ENCODE measurements at regions not wholly inside any gene's neighbourhood (a gene's known extent, or its start where the extent isn't known, plus 50 kb on each side); places are given as distances from the start of the nearest gene placed in this dataset.

DNA sequence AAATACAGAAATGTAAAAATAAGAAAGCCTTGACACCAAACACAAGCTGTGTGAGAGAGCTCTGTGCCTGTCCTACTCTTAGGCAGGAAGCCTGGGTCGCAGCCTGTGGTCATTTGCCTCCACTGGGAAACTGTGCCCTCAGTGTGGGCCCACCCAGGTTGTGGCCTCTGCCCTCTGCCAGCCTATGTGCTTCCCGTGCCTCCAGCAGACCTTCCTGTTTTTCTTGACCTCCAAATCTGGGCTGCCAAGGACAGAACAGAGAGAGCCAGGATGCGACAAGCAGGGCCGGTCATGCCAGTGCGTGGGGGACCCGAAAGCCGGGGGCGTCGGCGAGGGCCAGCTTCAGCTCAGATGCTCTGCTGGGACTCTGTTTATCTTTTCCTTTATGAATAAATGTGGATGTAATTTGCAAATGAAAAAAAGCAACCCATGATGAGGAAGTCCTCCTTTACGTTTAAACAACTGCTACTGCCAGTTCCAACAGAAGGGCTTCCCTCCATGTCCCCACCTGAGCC, 189.2 kb upstream of the EXOC2 start:
- TF ChIP-seq, protein P1, sequence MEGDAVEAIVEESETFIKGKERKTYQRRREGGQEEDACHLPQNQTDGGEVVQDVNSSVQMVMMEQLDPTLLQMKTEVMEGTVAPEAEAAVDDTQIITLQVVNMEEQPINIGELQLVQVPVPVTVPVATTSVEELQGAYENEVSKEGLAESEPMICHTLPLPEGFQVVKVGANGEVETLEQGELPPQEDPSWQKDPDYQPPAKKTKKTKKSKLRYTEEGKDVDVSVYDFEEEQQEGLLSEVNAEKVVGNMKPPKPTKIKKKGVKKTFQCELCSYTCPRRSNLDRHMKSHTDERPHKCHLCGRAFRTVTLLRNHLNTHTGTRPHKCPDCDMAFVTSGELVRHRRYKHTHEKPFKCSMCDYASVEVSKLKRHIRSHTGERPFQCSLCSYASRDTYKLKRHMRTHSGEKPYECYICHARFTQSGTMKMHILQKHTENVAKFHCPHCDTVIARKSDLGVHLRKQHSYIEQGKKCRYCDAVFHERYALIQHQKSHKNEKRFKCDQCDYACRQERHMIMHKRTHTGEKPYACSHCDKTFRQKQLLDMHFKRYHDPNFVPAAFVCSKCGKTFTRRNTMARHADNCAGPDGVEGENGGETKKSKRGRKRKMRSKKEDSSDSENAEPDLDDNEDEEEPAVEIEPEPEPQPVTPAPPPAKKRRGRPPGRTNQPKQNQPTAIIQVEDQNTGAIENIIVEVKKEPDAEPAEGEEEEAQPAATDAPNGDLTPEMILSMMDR (IDR thresholded peaks at IDR 0.05), result no peak
- intact Hi-C loops (cut with DNase I; ENCODE audit: low total_unique reads), result no loop called here
- H3K9me3 ChIP-seq, result no peaks in the 10 kb centered on the region

DNA sequence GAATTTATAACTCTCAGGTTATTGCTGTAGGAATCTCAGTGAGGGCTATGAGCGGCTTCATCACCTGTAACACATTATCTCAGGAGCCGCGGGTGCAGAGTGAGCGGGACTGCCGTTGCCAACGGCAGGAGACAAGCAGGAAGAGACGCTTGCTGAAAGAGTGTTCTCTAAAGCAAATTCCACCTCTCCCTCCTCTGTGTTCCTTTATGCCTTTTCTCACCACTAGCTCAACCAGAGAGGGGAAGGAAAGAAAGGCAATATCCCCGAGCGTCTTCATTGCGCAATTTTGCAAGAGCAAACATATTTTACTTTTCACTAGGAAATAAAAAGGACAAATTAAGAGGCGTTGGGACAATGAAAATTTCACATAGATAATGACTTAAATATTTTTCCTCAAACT, 185.2 kb upstream of the EXOC2 start:
- Histone ChIP-seq H3K27me3 (peaks cover 0 to 2% of the 10 kb centered on the region in 2 donors), H3K9me3 (no peaks in the 10 kb centered on the region), H3K27ac (no peak overlapping the region), H3K4me1 (no peaks in the 10 kb centered on the region), H3K36me3 (no peaks in the 10 kb centered on the region), H3K4me3 (no peak overlapping the region)
- TF ChIP-seq, protein P1 (IDR thresholded peaks at IDR 0.05), result no peak
- no peak for DNase-seq
- intact Hi-C loops (cut with DNase I; ENCODE audit: low total_unique reads), result no loop called here

More for the DNA sequence above, 189.2 kb upstream of the EXOC2 start:
- Histone ChIP-seq H3K36me3 (no peaks in the 10 kb centered on the region), H3K4me3 (no peak overlapping the region), H3K4me1 (no peaks in the 10 kb centered on the region), H3K27me3 (peaks cover 0 to 2% of the 10 kb centered on the region in 2 donors), H3K27ac (no peak overlapping the region)
- no peak for DNase-seq

DNA sequence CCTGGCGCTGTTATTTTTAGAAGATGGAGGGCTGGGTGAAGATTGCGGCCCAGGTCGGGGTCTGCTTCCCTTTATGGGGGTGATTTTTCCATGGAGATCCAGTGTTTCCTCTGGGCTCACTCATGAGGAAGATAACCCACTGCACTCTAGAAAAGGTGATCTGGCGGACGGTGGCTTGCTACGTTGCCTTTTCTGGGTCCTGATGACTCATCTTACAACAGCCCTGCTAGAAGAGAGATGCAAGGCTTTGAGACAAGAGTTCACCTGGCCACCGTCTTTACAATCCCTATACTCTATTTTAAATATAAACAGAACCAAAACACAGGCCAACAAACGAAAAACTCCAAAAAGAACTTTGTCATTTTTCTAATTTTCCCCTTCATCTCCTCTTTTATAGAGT, 182.1 kb upstream of the EXOC2 start:
- Histone ChIP-seq H3K4me3 (no peak overlapping the region), H3K27me3 (no peaks in the 10 kb centered on the region), H3K36me3 (no peaks in the 10 kb centered on the region), H3K4me1 (no peaks in the 10 kb centered on the region), H3K27ac (no peak overlapping the region), H3K9me3 (no peaks in the 10 kb centered on the region)
- TF ChIP-seq, protein P1 (IDR thresholded peaks at IDR 0.05), result no peak
- intact Hi-C loops (cut with DNase I; ENCODE audit: low total_unique reads), result no loop called here
- no peak for DNase-seq

DNA sequence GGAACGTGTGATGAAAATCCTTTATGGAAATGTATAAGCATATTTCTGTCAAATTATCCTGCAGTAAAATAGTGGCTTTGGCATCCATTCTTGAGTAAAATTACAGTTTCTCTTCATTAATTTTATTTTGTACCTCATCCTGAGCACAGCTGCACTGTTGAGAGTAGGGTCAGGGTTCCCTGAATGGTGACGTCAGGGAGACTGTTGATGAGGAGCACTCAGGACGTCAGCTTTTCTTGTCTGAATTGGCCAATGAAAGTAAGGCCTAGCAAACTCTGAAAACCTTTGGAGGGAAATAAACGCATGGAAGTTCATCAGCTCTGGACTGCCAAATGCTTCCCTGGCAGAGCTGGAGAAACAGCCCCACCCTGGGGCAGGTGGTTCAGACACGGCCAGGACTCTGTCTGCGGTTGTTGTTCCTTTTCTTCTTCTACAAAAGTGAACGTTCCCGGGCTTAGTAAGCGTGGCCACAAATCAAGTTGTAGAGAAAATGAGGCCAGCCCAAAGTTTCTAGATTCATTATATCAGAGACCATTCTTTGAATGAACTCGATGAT, 179.7 kb upstream of the EXOC2 start:
- no peaks in the 10 kb centered on the region for H3K9me3 ChIP-seq
- no peaks in the 10 kb centered on the region for H3K27me3 ChIP-seq
- no peaks in the 10 kb centered on the region for H3K36me3 ChIP-seq
- no peaks in the 10 kb centered on the region for H3K4me1 ChIP-seq
- no peak for DNase-seq
- intact Hi-C loops (cut with DNase I; ENCODE audit: low total_unique reads), result no loop called here
- no peak overlapping the region for H3K27ac ChIP-seq
- H3K4me3 ChIP-seq, result no peak overlapping the region
- TF ChIP-seq, protein P1 (IDR thresholded peaks at IDR 0.05), result no peak

DNA sequence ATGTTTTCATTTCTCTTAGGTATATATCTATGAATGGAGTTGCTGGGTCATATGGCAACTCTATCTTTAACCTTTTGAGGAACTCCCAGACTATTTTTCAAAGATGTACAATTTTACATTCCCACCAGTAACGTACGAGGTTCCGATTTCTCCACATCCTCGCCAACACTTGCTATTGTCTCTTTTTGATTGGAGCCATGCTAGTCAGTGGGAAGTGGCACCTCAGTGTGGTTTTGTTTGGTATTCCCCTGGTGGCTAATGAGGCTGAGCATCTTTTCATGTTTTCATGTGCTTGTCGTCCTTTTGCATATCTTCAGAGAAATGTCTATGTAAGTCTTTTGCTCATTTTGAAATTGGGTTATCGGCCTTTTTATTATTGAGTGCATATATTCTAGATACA, 178.6 kb upstream of the EXOC2 start:
- no peak overlapping the region for H3K4me3 ChIP-seq
- no peaks in the 10 kb centered on the region for H3K9me3 ChIP-seq
- DNase-seq, result no peak
- TF ChIP-seq, protein P1 (IDR thresholded peaks at IDR 0.05), result no peak
- peaks cover 0 to 2% of the 10 kb centered on the region in 2 donors for H3K27me3 ChIP-seq
- intact Hi-C loops (cut with DNase I; ENCODE audit: low total_unique reads), result no loop called here
- no peaks in the 10 kb centered on the region for H3K36me3 ChIP-seq
- H3K4me1 ChIP-seq, result no peaks in the 10 kb centered on the region
- H3K27ac ChIP-seq, result no peak overlapping the region

DNA sequence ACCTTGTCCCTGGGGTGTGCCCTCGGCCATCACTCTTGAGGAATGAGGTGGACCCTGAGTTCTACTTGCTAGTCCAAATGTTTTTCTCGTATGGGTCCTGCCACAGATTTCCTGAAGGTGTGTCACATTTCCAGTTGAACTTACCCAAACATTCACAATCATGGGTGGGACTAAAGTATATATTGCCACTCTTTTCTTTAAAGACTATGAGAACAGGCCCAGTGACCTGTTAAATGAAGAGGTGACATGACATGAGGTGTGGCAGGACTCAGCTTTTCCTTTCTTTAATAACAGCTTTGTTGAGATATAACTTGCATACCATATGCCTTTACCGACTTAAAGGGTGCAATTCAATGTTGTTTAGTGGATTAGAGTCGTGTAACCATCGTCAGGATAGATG, 177.2 kb upstream of the EXOC2 start:
- H3K27me3 ChIP-seq, result peaks cover 0 to 6% of the 10 kb centered on the region in 2 donors
- H3K27ac ChIP-seq, result no peak overlapping the region
- no peaks in the 10 kb centered on the region for H3K4me1 ChIP-seq
- TF ChIP-seq, protein P1 (IDR thresholded peaks at IDR 0.05), result no peak
- no peak for DNase-seq
- no peaks in the 10 kb centered on the region for H3K9me3 ChIP-seq
- H3K4me3 ChIP-seq, result no peak overlapping the region
- intact Hi-C loops (cut with DNase I; ENCODE audit: low total_unique reads), result no loop called here
- H3K36me3 ChIP-seq, result no peaks in the 10 kb centered on the region
